IMR-90 (cell line): ENCODE measurements at regions not wholly inside any gene's neighbourhood (a gene's known extent, or its start where the extent isn't known, plus 50 kb on each side); places are given as distances from the start of the nearest gene placed in this dataset.

ENCODE experiments used
- ATAC-seq: fragments of 200-7000 bp; cut with Tn5 transposase; 2 replicates; pipeline ENCODE4 v1.9.1; 2020; ENCODE audit warnings: low read depth, mild to moderate bottlenecking, moderate library complexity
- BruUV-seq: library from RNA; stranded (reverse); fragments of 400-500 nt; replicated peaks from 2 replicates; lab custom pipeline; 2021; lab: Mats Ljungman, UMichigan
- CTCF ChIA-PET: fragments of 300-600 bp; formaldehyde crosslinking; extraction: SDS; loops from one replicate; lab custom pipeline; 2021; ENCODE audit warnings: antibody characterized with exemption; lab: Yijun Ruan, JAX
- POLR2A ChIA-PET: fragments of 300-600 bp; sonication (Branson Sonifier 250); formaldehyde crosslinking; loops from one replicate; lab custom pipeline; 2022; ENCODE audit warnings: antibody characterized with exemption; ENCODE audit not compliant: unreplicated experiment; lab: Charles Lee
- DNase-seq: peaks from one replicate; pipeline ENCODE4 v3.0.0; 2013
- H2AFZ ChIP-seq: replicated peaks from 2 replicates; pipeline ENCODE3; 2013; ENCODE audit warnings: low read length, mild to moderate bottlenecking; ENCODE audit not compliant: poor library complexity
- H2AK5ac ChIP-seq: 2 replicates; pipeline ENCODE4 v1.6.1; 2013; ENCODE audit warnings: low read depth, low read length, inconsistent platforms
- H2AK9ac ChIP-seq: replicated peaks from 2 replicates; pipeline ENCODE3; 2013; ENCODE audit warnings: mild to moderate bottlenecking, low read depth, low read length, moderate library complexity; ENCODE audit not compliant: poor library complexity
- H2BK120ac ChIP-seq: 2 replicates; pipeline ENCODE4 v1.6.1; 2013; ENCODE audit warnings: low read depth, low read length, inconsistent platforms
- H2BK15ac ChIP-seq: 3 replicates; pipeline ENCODE4 v1.6.1; 2013; ENCODE audit warnings: low read depth, low read length, inconsistent platforms
- H2BK20ac ChIP-seq: 2 replicates; pipeline ENCODE4 v1.6.1; 2013; ENCODE audit warnings: low read depth, mild to moderate bottlenecking, inconsistent platforms, low read length, moderate library complexity
- H2BK5ac ChIP-seq: 2 replicates; pipeline ENCODE4 v1.6.1; 2013; ENCODE audit warnings: mild to moderate bottlenecking, low read depth, low read length, inconsistent platforms; ENCODE audit not compliant: poor library complexity, severe bottlenecking
- H3K14ac ChIP-seq: replicated peaks from 2 replicates; pipeline ENCODE4 v1.6.1; 2013; ENCODE audit warnings: low read depth, low read length, inconsistent platforms
- H3K18ac ChIP-seq: 2 replicates; pipeline ENCODE4 v1.6.1; 2013; ENCODE audit warnings: low read depth, low read length, control low read depth
- H3K23ac ChIP-seq: 2 replicates; pipeline ENCODE4 v1.6.1; 2013; ENCODE audit warnings: low read depth, low read length, inconsistent platforms
- H3K27ac ChIP-seq: 2 replicates; pipeline ENCODE4 v1.5.1; 2013; ENCODE audit warnings: mild to moderate bottlenecking, control low read depth, low read length; ENCODE audit not compliant: insufficient read depth
- H3K27me3 ChIP-seq: 2 replicates; pipeline ENCODE4 v1.6.1; 2013; ENCODE audit warnings: low read length; ENCODE audit not compliant: control insufficient read depth, insufficient read depth
- H3K36me3 ChIP-seq: 2 replicates; pipeline ENCODE4 v1.6.1; 2013; ENCODE audit warnings: low read length, mixed read lengths; ENCODE audit not compliant: control insufficient read depth, insufficient read depth
- H3K4ac ChIP-seq: 2 replicates; pipeline ENCODE4 v1.6.1; 2013; ENCODE audit warnings: low read depth, low read length, inconsistent platforms
- H3K4me1 ChIP-seq: 2 replicates; pipeline ENCODE4 v1.6.1; 2013; ENCODE audit warnings: low read length, mixed read lengths; ENCODE audit not compliant: control insufficient read depth, insufficient read depth
- H3K4me2 ChIP-seq: 2 replicates; pipeline ENCODE4 v1.6.1; 2013; ENCODE audit warnings: low read depth, mild to moderate bottlenecking, control low read depth, low read length, moderate library complexity
- H3K4me3 ChIP-seq: 2 replicates; pipeline ENCODE4 v1.5.1; 2013; ENCODE audit warnings: low read depth, mild to moderate bottlenecking, control low read depth, low read length, moderate library complexity; ENCODE audit not compliant: insufficient read depth
- H3K56ac ChIP-seq: 2 replicates; pipeline ENCODE4 v1.6.1; 2013; ENCODE audit warnings: low read length, inconsistent platforms; ENCODE audit not compliant: insufficient read depth; ENCODE audit errors: extremely low read depth
- H3K79me1 ChIP-seq, 2 experiments: 2 replicates each; pipeline ENCODE4 v1.6.1; 2013; ENCODE audit warnings: low read length in 2 of 2, inconsistent platforms in 1 of 2, low read depth in 1 of 2
- H3K9ac ChIP-seq: 2 replicates; pipeline ENCODE4 v1.6.1; 2013; ENCODE audit warnings: low read depth, low read length, control low read depth
- H3K9me1 ChIP-seq: 2 replicates; pipeline ENCODE4 v1.6.1; 2013; ENCODE audit warnings: low read length, inconsistent platforms; ENCODE audit not compliant: insufficient read depth
- H3K9me3 ChIP-seq: 2 replicates; pipeline ENCODE4 v1.6.1; 2013; ENCODE audit warnings: low read length; ENCODE audit not compliant: control insufficient read depth, insufficient read depth
- H4K20me1 ChIP-seq: 2 replicates; pipeline ENCODE4 v1.6.1; 2013; ENCODE audit warnings: low read length, inconsistent platforms; ENCODE audit not compliant: insufficient read depth
- H4K5ac ChIP-seq: 2 replicates; pipeline ENCODE4 v1.6.1; 2013; ENCODE audit warnings: mild to moderate bottlenecking, low read depth, low read length, control low read depth
- H4K8ac ChIP-seq, 2 experiments: 2 replicates each; pipeline ENCODE4 v1.6.1; 2013; ENCODE audit warnings: low read depth in 2 of 2, low read length in 2 of 2, control low read depth in 1 of 2, inconsistent platforms in 1 of 2
- H4K91ac ChIP-seq: 2 replicates; pipeline ENCODE4 v1.6.1; 2013; ENCODE audit warnings: low read depth, low read length, inconsistent platforms; ENCODE audit not compliant: insufficient read depth
- BHLHE40 ChIP-seq: fragments of 150-350 bp; IDR thresholded peaks from 2 replicates; pipeline ENCODE4 v1.6.1; 2016; ENCODE audit warnings: mild to moderate bottlenecking, low read depth, low read length
- CEBPB ChIP-seq: IDR thresholded peaks from 2 replicates; pipeline ENCODE4 v1.6.1; 2012; ENCODE audit warnings: low read depth, low read length, improper control_type of control experiment
- CHD1 ChIP-seq: IDR thresholded peaks from 2 replicates; pipeline ENCODE4 v1.6.1; 2012; ENCODE audit warnings: low read depth, low read length, improper control_type of control experiment
- CTCF ChIP-seq: conservative IDR thresholded peaks from 2 replicates; pipeline ENCODE4 v1.5.1; 2012; ENCODE audit warnings: mild to moderate bottlenecking, low read depth, low read length, improper control_type of control experiment
- FOS ChIP-seq: fragments of 150-350 bp; IDR thresholded peaks from 2 replicates; pipeline ENCODE4 v1.6.1; 2016; ENCODE audit warnings: low read depth, low read length
- MAFK ChIP-seq: IDR thresholded peaks from 2 replicates; pipeline ENCODE4 v1.6.1; 2012; ENCODE audit warnings: low read depth, low read length, improper control_type of control experiment
- MAZ ChIP-seq: IDR thresholded peaks from 2 replicates; pipeline ENCODE4 v1.6.1; 2012; ENCODE audit warnings: low read depth, mild to moderate bottlenecking, low read length, improper control_type of control experiment, moderate library complexity, borderline replicate concordance
- MXI1 ChIP-seq: IDR thresholded peaks from 2 replicates; pipeline ENCODE4 v1.6.1; 2012; ENCODE audit warnings: low read depth, mild to moderate bottlenecking, low read length, moderate library complexity, borderline replicate concordance
- NFE2L2 ChIP-seq: fragments of 150-350 bp; IDR thresholded peaks from 2 replicates; pipeline ENCODE4 v1.6.1; 2016; ENCODE audit warnings: low read depth, mild to moderate bottlenecking, low read length
- POLR2A ChIP-seq: IDR thresholded peaks from 2 replicates; pipeline ENCODE4 v1.6.1; 2012; ENCODE audit warnings: mild to moderate bottlenecking, low read depth, low read length
- RAD21 ChIP-seq: IDR thresholded peaks from 2 replicates; pipeline ENCODE4 v1.6.1; 2012; ENCODE audit warnings: low read length, improper control_type of control experiment
- RCOR1 ChIP-seq: IDR thresholded peaks from 2 replicates; pipeline ENCODE4 v1.6.1; 2012; ENCODE audit warnings: mild to moderate bottlenecking, low read length, improper control_type of control experiment; ENCODE audit not compliant: insufficient replicate concordance
- RFX5 ChIP-seq: IDR thresholded peaks from 2 replicates; pipeline ENCODE4 v1.8.0; 2012; ENCODE audit warnings: low read depth, mild to moderate bottlenecking, low read length, moderate library complexity
- SMC3 ChIP-seq: fragments of 150-350 bp; IDR thresholded peaks from 2 replicates; pipeline ENCODE4 v1.6.1; 2016; ENCODE audit warnings: low read depth, mild to moderate bottlenecking, antibody characterized with exemption, low read length, moderate library complexity
- USF2 ChIP-seq: fragments of 150-350 bp; IDR thresholded peaks from 2 replicates; pipeline ENCODE4 v1.6.1; 2017; ENCODE audit warnings: mild to moderate bottlenecking, antibody characterized with exemption, low read length, low read depth
- WGBS, 2 experiments: methylation state at CpG; one replicate each; pipeline versions ENCODE4 v1.1.5 to v1.1.7; 2013; ENCODE audit warnings: missing lambda C conversion rate in 2 of 2; ENCODE audit not compliant: insufficient read length in 1 of 2; ENCODE audit errors: extremely low coverage in 2 of 2; 5-methylcytosine and 5-hydroxymethylcytosine counted together
- dilution Hi-C: fragments of 300-500 bp; cut with HindIII; formaldehyde crosslinking; loops from one replicate; pipeline ENCODE4 v1.14.3; 2018; ENCODE audit warnings: low sequenced_read_pairs; ENCODE audit not compliant: unreplicated experiment
- in situ Hi-C: fragments of 300-500 bp; cut with MboI; formaldehyde crosslinking; loops from 3 replicates; pipeline ENCODE4 v1.14.3; 2019; ENCODE audit warnings: low sequenced_read_pairs, inconsistent platforms, mixed read lengths
- intact Hi-C: fragments of 100-400 bp; cut with micrococcal nuclease; formaldehyde crosslinking; loops from 2 replicates; pipeline ENCODE4 v1.10.0; 2022
- TF ChIP-seq, protein P1 (sequence below): fragments of 150-350 bp; IDR thresholded peaks from 2 replicates; pipeline ENCODE4 v1.6.1; 2016; ENCODE audit warnings: low read depth, mild to moderate bottlenecking, low read length, moderate library complexity, borderline replicate concordance

DNA sequence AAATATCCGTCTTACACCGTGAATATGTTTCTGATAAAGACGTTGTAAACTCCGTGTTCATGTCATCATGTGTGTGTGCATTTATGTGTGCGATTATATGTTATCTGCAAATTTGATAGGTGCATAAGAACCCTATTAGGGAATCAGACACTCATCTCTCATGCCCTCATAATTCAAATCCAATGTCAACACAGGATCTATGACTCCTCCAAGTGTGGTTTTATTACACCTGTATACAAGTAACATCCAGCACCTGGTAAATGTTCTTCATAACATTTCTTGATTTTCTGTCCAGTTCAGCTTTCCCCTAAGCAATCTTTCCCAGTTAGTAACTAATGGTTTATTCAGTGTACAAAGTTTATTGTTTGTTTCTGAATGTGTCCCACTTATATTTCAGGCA lies 681.9 kb downstream of the CDH11 start:
- Histone ChIP-seq H2AFZ (no peak overlapping the region), H3K56ac (peak overlapping the region; percentile 29; the same call in 1 of the 2 replicates), H2AK9ac (no peak overlapping the region), H3K23ac (no peak overlapping the region; the same call in 1 of the 2 replicates), H4K91ac (peak overlapping the region; percentile 40; the same call in 1 of the 2 replicates), H3K9me1 (no peaks in the 10 kb centered on the region; the same call in 1 of the 2 replicates), H3K4me2 (peak overlapping the region; percentile 10; the same call in 1 of the 2 replicates), H2AK5ac (no peak overlapping the region), H3K9me3 (no peaks in the 10 kb centered on the region), H2BK15ac (peak overlapping the region; percentile 66; the same call in 1 of the 3 replicates), H3K79me1 (no peaks in the 10 kb centered on the region), H3K14ac (peak overlapping the region; percentile 64; the same call in 1 of the 2 replicates), H3K4ac (peak overlapping the region; percentile 74; the same call in 1 of the 2 replicates), H3K4me3 (no peak overlapping the region), H3K27ac (peak overlapping the region; percentile 66; the same call in 1 of the 2 replicates), H3K4me1 (peaks cover 2% of the 10 kb centered on the region), H4K20me1 (no peaks in the 10 kb centered on the region), H3K27me3 (no peaks in the 10 kb centered on the region), H3K9ac (no peak overlapping the region), H2BK120ac (peak overlapping the region; percentile 89), H3K18ac (peak overlapping the region; percentile 69), H2BK20ac (peak overlapping the region; percentile 97), H3K36me3 (no peaks in the 10 kb centered on the region), H4K5ac (peak overlapping the region; percentile 27; the same call in 1 of the 2 replicates), H2BK5ac (peak overlapping the region; percentile 85), H4K8ac (peak overlapping the region; percentile 14 to 74; a peak in 2 of 4 replicates)
- intact Hi-C loops (loop anchor here (5.0 kb wide), 1 partner anchor 83 kb away; no protein-coding TSS in a partner anchor), dilution Hi-C loops (no loop called here), in situ Hi-C loops (loop anchor here (25.0 kb wide), 1 partner anchor 672 kb away; the partner anchor contains the start of gene CDH11)
- BruUV-seq: no TSS peak
- no CpG with 5 or more reads among the region's 5 CpGs for WGBS, 2 experiments
- POLR2A ChIA-PET: no interaction called here
- TF ChIP-seq MXI1 (no peak), CHD1 (no peak), POLR2A (no peak), NFE2L2 (no peak), BHLHE40 (no peak), RCOR1 (no peak), RAD21 (no peak), MAZ (no peak), CTCF (no peak), SMC3 (no peak), FOS (no peak), RFX5 (no peak), USF2 (no peak), CEBPB (no peak), MAFK (no peak)
- TF ChIP-seq, protein P1, sequence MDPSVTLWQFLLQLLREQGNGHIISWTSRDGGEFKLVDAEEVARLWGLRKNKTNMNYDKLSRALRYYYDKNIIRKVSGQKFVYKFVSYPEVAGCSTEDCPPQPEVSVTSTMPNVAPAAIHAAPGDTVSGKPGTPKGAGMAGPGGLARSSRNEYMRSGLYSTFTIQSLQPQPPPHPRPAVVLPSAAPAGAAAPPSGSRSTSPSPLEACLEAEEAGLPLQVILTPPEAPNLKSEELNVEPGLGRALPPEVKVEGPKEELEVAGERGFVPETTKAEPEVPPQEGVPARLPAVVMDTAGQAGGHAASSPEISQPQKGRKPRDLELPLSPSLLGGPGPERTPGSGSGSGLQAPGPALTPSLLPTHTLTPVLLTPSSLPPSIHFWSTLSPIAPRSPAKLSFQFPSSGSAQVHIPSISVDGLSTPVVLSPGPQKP: no peak
- CTCF ChIA-PET: no interaction called here
- no peak for ATAC-seq
- DNase-seq: no peak
